ENCODE measurements at regions not wholly inside any gene's neighbourhood (a gene's known extent, or its start where the extent isn't known, plus 50 kb on each side); places are given as distances from the start of the nearest gene placed in this dataset.
A peak's percentile ranks its signal among the peaks of the same experiment; 100 is the strongest.

DNA sequence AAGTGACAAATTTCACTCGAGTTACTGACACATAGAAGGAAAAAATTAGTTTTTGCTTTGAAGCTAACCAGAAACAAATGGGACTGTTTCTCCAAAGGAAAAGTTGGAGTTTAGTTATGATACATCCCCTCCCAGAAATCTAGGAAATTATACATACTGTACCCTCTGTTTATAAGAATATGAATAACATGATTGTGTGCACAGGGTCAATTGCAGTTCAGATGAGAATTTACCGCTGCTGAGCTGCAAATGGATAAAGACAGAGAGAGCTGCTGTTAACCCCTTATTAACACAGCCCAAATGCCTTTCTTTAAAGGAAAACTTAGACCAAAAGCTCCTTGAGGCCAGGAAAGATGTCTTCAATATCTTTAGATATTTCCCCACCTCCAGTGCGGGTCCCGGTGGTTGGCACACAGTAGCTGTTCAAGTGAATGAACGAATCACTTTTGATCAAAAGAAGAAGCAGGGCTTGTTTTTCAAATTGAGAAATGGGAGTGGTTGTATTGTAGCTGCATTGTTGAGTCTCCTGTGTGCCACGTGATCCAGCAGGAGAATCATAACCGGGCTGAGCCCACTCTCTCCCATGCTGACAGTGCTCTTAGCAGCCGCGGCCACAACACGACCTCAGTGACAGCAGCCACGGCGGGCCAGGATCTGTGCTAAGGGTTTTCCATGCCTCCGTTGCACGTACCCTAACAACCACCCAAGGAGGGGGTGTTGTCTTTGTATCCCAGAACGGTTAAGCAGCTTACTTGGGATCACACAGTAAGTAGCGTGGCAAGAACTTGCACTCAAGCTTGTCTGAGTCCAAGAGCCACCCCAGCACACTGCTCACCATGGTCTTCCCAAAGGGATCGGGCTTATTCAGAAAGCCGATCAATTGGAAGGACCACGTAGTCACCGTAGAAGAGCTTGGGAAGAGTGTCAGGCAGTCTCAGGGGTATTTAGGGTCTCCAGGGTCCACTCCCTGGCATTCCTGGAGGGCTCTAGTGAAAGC, 53.5 kb upstream of the BMP6 start:
- TF ChIP-seq, protein P1, sequence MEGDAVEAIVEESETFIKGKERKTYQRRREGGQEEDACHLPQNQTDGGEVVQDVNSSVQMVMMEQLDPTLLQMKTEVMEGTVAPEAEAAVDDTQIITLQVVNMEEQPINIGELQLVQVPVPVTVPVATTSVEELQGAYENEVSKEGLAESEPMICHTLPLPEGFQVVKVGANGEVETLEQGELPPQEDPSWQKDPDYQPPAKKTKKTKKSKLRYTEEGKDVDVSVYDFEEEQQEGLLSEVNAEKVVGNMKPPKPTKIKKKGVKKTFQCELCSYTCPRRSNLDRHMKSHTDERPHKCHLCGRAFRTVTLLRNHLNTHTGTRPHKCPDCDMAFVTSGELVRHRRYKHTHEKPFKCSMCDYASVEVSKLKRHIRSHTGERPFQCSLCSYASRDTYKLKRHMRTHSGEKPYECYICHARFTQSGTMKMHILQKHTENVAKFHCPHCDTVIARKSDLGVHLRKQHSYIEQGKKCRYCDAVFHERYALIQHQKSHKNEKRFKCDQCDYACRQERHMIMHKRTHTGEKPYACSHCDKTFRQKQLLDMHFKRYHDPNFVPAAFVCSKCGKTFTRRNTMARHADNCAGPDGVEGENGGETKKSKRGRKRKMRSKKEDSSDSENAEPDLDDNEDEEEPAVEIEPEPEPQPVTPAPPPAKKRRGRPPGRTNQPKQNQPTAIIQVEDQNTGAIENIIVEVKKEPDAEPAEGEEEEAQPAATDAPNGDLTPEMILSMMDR (IDR thresholded peaks at IDR 0.05; ENCODE audit: insufficient read depth, low read depth, low read length) = no peak
- H3K4me3 ChIP-seq (ENCODE audit: low read depth, low read length) = no peak overlapping the region
- CTCF ChIA-PET = interaction anchor here (0.5 to 1.9 kb wide), 6 partner anchors 10 to 996 kb away, joined by 3 to 7 read pairs (median 4); no protein-coding TSS in a partner anchor
- H3K27me3 ChIP-seq (ENCODE audit: control insufficient read depth, insufficient read depth, low read length) = no peaks in the 10 kb centered on the region
- POLR2A ChIA-PET = interaction anchor here (0.6 kb wide), 1 partner anchor 176 kb away, joined by 3 read pairs; no protein-coding TSS in a partner anchor
- DNase-seq (ENCODE audit: low read depth) = no peak
- no peaks in the 10 kb centered on the region for H3K36me3 ChIP-seq (ENCODE audit: control insufficient read depth, insufficient read depth, low read length)

DNA sequence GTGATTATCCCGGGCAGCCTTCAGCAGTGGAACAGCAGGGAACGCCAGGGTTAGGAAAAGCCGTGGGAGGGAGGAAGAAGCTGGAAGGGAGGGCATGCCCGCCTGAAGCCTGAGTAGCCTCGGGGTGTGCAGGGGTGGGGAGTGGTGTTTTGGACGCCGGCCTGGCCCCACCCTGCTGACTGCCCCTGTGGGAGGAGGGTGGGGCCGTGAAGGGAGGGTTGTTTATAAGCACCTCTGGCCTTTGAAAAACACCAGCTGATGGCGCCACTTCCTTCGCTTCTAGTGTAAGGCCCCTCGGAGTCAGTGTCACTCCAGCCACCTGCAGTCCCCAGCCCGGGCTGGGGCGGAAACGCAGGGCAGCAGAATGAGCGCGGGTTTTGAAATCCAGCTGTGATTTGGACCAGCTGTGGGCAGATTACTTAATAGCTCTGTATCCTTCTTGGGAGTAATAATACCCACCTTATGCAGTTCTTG, 52.8 kb upstream of the BMP6 start:
- Histone ChIP-seq H3K27me3 (ENCODE audit: control insufficient read depth, insufficient read depth, low read length) (no peaks in the 10 kb centered on the region), H3K4me3 (ENCODE audit: low read depth, low read length) (no peak overlapping the region), H3K36me3 (ENCODE audit: control insufficient read depth, insufficient read depth, low read length) (no peaks in the 10 kb centered on the region)
- POLR2A ChIA-PET = interaction anchor here (0.6 kb wide), 1 partner anchor 176 kb away, joined by 3 read pairs; no protein-coding TSS in a partner anchor
- peak; percentile 40 for DNase-seq (ENCODE audit: low read depth)
- TF ChIP-seq, protein P1 (IDR thresholded peaks at IDR 0.05; ENCODE audit: insufficient read depth, low read depth, low read length) = 0 out of 2 replicates have a peak, but pooled peaks have one; percentile 8
- CTCF ChIA-PET = interaction anchor here (1.2 to 1.8 kb wide), 2 partner anchors 33 to 57 kb away, joined by 3 to 7 read pairs; no protein-coding TSS in a partner anchor

DNA sequence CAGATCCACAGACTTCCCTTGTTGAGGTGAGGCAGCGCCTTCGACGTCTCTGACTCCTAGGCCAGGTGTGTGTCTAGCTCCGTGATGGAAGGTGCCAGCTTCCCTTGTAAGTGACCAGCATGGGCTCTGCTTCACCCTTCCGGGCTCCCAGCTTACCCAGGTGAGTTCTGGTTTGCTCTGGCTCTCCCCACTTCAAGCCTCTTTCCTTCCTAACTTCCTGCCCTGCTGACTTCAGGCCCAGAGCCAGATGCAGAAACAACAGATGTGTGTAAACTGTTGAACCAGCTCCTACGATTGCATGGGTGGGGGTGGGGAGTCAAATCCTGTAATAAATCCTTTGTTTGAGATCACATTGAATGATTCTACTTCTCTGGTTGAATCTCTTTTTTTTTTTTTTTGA, 51.6 kb upstream of the BMP6 start:
- CTCF ChIA-PET = interaction anchor here (0.6 to 1.1 kb wide), 4 partner anchors 12 to 400 kb away, joined by 3 to 6 read pairs (median 4); no protein-coding TSS in a partner anchor
- H3K36me3 ChIP-seq (ENCODE audit: control insufficient read depth, insufficient read depth, low read length) = no peaks in the 10 kb centered on the region
- POLR2A ChIA-PET = no interaction called here
- no peak for DNase-seq (ENCODE audit: low read depth)
- TF ChIP-seq, protein P1 (IDR thresholded peaks at IDR 0.05; ENCODE audit: insufficient read depth, low read depth, low read length) = no peak
- no peaks in the 10 kb centered on the region for H3K27me3 ChIP-seq (ENCODE audit: control insufficient read depth, insufficient read depth, low read length)
- H3K4me3 ChIP-seq (ENCODE audit: low read depth, low read length) = no peak overlapping the region

DNA sequence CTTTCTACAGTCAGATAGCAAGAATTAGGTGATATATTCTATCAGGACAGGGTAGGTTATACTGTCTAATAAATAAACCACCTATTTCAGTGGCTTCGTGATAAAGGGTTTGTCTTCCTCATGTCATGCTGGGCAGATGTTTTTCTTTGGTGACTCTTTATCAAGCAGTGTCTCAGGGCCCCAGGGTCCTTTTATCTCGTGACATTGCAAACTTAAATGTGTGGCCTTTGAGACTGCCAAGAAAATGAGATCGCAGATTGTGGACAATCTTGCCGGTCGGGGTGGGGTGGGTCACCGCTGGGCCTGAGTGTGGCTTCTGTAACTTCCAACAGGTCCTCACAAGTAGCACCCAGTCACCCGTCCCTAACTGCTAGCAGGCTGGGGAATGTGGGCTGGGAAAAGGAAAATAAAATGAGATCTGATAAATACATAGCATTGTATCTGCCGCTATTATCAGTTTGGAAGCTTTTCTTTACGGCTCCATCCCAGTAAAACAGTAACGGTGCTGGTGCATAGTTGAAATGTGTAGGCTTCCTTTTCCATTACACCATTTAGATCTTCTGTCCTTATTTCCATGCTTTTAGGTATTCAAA, 50.5 kb upstream of the BMP6 start:
- Histone ChIP-seq H3K36me3 (ENCODE audit: control insufficient read depth, insufficient read depth, low read length) (no peaks in the 10 kb centered on the region), H3K4me3 (ENCODE audit: low read depth, low read length) (no peak overlapping the region), H3K27me3 (ENCODE audit: control insufficient read depth, insufficient read depth, low read length) (no peaks in the 10 kb centered on the region)
- DNase-seq (ENCODE audit: low read depth) = no peak
- ChIA-PET CTCF (no interaction called here), POLR2A (no interaction called here)
- TF ChIP-seq, protein P1 (IDR thresholded peaks at IDR 0.05; ENCODE audit: insufficient read depth, low read depth, low read length) = no peak

Measured in BJ (cell line).